ENCODE measurements at regions not wholly inside any gene's neighbourhood (a gene's known extent, or its start where the extent isn't known, plus 50 kb on each side); places are given as distances from the start of the nearest gene placed in this dataset.

DNA sequence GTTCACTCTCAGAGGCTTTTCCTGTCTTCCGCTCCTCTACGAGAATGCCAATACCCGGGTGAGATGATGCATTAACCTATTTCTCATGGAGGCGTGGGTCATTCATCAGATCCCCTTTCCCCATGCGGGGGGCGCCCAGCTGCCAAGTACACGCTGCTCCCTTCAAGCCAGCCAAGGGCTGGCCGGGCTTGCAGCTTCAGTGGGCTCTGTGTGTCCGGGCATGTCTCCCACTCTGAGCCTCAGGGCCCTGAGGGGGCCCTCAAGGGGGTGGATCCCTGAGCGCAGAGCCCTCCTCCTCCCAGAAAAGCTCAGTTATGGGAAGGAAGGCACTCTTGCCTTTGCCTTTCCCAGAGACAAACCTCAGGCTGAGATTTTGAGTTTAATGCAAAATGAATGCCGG, 431.8 kb upstream of the MYT1L start:
- Histone ChIP-seq H3K4me3 (ENCODE audit: low read depth, low read length) (no peak overlapping the region), H3K27me3 (no peaks in the 10 kb centered on the region), H3K36me3 (no peaks in the 10 kb centered on the region), H3K9me3 (no peaks in the 10 kb centered on the region; the same call in 1 of the 2 replicates), H3K4me1 (no peaks in the 10 kb centered on the region)
- TF ChIP-seq, protein P1, sequence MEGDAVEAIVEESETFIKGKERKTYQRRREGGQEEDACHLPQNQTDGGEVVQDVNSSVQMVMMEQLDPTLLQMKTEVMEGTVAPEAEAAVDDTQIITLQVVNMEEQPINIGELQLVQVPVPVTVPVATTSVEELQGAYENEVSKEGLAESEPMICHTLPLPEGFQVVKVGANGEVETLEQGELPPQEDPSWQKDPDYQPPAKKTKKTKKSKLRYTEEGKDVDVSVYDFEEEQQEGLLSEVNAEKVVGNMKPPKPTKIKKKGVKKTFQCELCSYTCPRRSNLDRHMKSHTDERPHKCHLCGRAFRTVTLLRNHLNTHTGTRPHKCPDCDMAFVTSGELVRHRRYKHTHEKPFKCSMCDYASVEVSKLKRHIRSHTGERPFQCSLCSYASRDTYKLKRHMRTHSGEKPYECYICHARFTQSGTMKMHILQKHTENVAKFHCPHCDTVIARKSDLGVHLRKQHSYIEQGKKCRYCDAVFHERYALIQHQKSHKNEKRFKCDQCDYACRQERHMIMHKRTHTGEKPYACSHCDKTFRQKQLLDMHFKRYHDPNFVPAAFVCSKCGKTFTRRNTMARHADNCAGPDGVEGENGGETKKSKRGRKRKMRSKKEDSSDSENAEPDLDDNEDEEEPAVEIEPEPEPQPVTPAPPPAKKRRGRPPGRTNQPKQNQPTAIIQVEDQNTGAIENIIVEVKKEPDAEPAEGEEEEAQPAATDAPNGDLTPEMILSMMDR (IDR thresholded peaks at IDR 0.05; ENCODE audit: low read depth, low read length) = no peak
- no peak for DNase-seq

DNA sequence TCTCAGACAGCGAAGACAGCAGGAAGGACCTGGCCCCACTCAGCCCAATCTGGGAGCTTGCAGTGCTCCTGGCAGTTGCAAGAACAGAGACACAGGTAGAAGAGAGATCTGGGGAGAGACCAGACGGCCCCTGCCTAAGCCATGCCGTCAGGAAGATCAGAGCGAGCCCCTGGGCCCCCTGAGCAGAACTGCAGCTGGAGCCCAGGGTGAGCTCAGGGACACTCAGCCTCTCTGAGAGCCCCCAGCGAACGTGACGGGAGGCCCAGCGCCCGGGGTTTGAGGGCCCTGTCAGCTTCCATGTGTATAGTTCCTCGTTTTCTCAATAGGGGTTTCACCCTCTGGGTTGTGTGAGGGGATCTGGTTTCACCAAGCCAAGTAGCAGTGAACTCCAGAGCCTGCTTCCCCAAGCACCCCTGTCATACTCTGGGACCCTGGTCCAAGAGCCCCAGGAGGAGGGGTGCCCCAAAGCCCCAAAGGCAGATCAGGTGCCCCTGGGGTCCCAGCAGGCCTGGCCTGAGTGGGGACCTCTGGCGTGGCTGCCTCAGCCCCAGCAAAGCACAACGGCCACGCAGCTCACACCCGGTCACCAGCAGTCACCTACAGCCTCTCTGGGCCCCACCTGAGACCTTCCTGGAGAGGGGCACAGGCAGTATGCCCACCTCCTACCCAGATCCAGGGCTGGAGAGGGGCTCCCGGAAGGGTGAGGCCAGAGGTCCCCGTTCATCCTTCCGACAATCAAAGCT, 431.3 kb upstream of the MYT1L start:
- H3K27me3 ChIP-seq = no peaks in the 10 kb centered on the region
- no peak overlapping the region for H3K4me3 ChIP-seq (ENCODE audit: low read depth, low read length)
- no peak for DNase-seq
- H3K36me3 ChIP-seq = no peaks in the 10 kb centered on the region
- no peaks in the 10 kb centered on the region; the same call in 1 of the 2 replicates for H3K9me3 ChIP-seq
- H3K4me1 ChIP-seq = no peaks in the 10 kb centered on the region
- TF ChIP-seq, protein P1 (IDR thresholded peaks at IDR 0.05; ENCODE audit: low read depth, low read length) = no peak

DNA sequence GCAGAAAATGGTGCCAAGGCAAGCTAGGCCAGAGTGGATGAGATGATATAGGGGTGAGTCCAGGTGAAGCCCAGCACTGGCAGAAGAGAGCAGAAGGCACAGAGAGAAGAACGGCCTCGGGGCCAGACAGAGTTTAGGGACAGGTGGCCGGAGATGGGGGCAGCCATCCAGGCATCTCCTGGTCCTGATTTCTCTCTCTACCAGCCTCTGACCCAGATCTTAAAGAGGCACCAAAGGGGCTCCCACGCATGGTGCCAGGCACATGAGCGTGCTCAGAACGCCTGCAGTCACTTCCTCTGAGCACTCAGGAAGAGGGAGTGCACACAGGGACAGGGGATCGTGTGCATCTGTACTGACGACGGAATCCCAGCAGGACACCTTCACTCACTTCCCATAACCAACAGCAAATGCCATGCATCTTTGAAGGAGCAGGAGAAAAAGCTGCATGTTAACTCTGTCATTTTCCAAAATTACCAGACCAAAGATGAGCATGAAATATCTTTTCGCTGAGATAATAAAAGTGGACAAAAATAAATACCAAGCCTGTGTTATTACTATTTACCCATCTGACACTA, 427.8 kb upstream of the MYT1L start:
- DNase-seq = no peak
- TF ChIP-seq, protein P1 (IDR thresholded peaks at IDR 0.05; ENCODE audit: low read depth, low read length) = no peak
- H3K9me3 ChIP-seq = no peaks in the 10 kb centered on the region; the same call in 1 of the 2 replicates
- H3K27me3 ChIP-seq = no peaks in the 10 kb centered on the region
- no peaks in the 10 kb centered on the region for H3K36me3 ChIP-seq
- H3K4me1 ChIP-seq = no peaks in the 10 kb centered on the region
- H3K4me3 ChIP-seq (ENCODE audit: low read depth, low read length) = no peak overlapping the region

DNA sequence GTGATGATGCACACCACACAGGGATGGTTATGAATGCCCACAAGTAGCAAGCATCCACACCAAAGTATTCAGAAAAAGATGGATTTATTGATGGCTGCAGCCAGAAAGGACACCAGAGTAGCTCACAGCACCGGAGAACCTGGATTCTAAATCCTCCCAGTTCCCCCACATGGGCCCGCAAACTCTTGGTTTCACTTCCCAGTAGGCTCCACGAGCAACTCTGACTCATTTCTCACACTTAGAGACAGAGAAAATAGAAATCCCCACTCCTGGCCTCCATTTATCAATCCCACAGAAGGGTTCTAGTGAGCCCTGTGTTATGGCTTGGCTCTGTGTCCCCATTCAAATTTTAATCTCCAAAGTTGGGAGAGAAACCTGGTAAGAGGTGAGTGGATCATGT, 426.7 kb upstream of the MYT1L start:
- no peaks in the 10 kb centered on the region; the same call in 1 of the 2 replicates for H3K9me3 ChIP-seq
- no peaks in the 10 kb centered on the region for H3K36me3 ChIP-seq
- no peak overlapping the region for H3K4me3 ChIP-seq (ENCODE audit: low read depth, low read length)
- H3K27me3 ChIP-seq = no peaks in the 10 kb centered on the region
- DNase-seq = no peak
- TF ChIP-seq, protein P1 (IDR thresholded peaks at IDR 0.05; ENCODE audit: low read depth, low read length) = no peak
- no peaks in the 10 kb centered on the region for H3K4me1 ChIP-seq

DNA sequence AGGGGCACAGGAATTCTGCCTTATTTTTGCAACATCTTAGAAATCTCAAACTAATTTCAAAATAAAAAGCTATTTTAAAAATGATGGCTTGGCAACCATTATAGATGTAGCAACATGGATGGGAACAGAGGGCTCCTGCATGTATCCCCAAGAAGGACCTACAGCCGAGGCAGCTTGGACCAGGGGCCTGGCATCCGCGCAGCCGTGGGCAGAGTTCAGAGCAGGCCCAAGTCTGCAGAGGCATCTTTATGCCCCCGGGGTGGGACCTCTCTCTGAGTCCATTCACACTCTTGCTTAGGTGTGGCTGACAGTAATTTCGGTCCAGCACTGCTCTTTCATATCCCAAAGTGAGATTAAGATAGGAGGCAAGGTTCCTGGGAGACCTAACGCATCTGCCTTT, 425.8 kb upstream of the MYT1L start:
- no peak for DNase-seq
- no peaks in the 10 kb centered on the region for H3K36me3 ChIP-seq
- no peaks in the 10 kb centered on the region for H3K27me3 ChIP-seq
- TF ChIP-seq, protein P1 (IDR thresholded peaks at IDR 0.05; ENCODE audit: low read depth, low read length) = no peak
- no peak overlapping the region for H3K4me3 ChIP-seq (ENCODE audit: low read depth, low read length)
- no peaks in the 10 kb centered on the region; the same call in 1 of the 2 replicates for H3K9me3 ChIP-seq
- H3K4me1 ChIP-seq = no peaks in the 10 kb centered on the region

DNA sequence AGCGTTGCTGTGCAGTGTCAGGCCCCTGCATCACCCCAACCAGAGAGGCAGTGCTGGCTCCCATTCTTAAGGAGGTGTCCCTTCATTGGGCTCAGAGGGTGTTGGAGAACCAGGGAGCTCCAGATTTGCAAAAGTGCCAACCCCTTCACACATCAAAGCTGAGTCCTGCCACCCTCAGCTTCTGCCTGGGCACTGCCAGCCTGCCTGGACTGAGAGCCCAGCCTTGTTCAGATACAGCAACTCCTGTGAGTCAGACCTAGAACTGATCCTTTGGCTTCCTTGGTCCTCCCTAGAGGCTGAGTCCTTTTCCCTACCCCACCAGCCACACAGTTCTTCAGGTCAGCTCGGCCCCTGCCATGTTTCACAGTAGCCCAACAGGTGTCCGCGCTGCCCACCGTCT, 424.9 kb upstream of the MYT1L start:
- Histone ChIP-seq H3K36me3 (no peaks in the 10 kb centered on the region), H3K9me3 (no peaks in the 10 kb centered on the region; the same call in 1 of the 2 replicates), H3K4me1 (no peaks in the 10 kb centered on the region), H3K27me3 (no peaks in the 10 kb centered on the region), H3K4me3 (ENCODE audit: low read depth, low read length) (no peak overlapping the region)
- TF ChIP-seq, protein P1 (IDR thresholded peaks at IDR 0.05; ENCODE audit: low read depth, low read length) = no peak
- DNase-seq = no peak

Measured in BE2C (cell line).